GM21447 (cell line): ENCODE measurements at regions not wholly inside any gene's neighbourhood (a gene's known extent, or its start where the extent isn't known, plus 50 kb on each side); places are given as distances from the start of the nearest gene placed in this dataset.

Experiments
- ATAC-seq: cut with Tn5 transposase; IDR thresholded peaks from one replicate; pipeline ENCODE4 v1.9.1; 2021; ENCODE audit not compliant: unreplicated experiment

GRCh38 chr20:24077145-24077544, 88.6 kb upstream of the GGTLC1 start:
- ATAC-seq, result no peak

- no peak for ATAC-seq
Observed at GRCh38 chr20:24070679-24071078, 82.1 kb upstream of the GGTLC1 start.

GRCh38 chr20:24066076-24066700, 77.6 kb upstream of the GGTLC1 start:
- ATAC-seq, result no peak

- ATAC-seq, result no peak
Observed at GRCh38 chr20:24064915-24065314, 76.3 kb upstream of the GGTLC1 start.

GRCh38 chr20:24064092-24064491, 75.5 kb upstream of the GGTLC1 start:
- no peak for ATAC-seq

GRCh38 chr20:24063100-24063499, 74.5 kb upstream of the GGTLC1 start:
- ATAC-seq, result no peak

- ATAC-seq, result no peak
Observed at GRCh38 chr20:24060851-24061590, 72.4 kb upstream of the GGTLC1 start.

- ATAC-seq, result no peak
Observed at GRCh38 chr20:24059174-24059573, 70.6 kb upstream of the GGTLC1 start.

- ATAC-seq, result no peak
Observed at GRCh38 chr20:24056491-24056890, 67.9 kb upstream of the GGTLC1 start.

- no peak for ATAC-seq
Observed at GRCh38 chr20:24052599-24053275, 64.2 kb upstream of the GGTLC1 start.

- ATAC-seq, result no peak
Observed at GRCh38 chr20:24051160-24051559, 62.6 kb upstream of the GGTLC1 start.

GRCh38 chr20:24050119-24050518, 61.5 kb upstream of the GGTLC1 start:
- ATAC-seq, result no peak

GRCh38 chr20:24049081-24049480, 60.5 kb upstream of the GGTLC1 start:
- no peak for ATAC-seq

- ATAC-seq, result no peak
Observed at GRCh38 chr20:24048024-24048611, 59.5 kb upstream of the GGTLC1 start.

- no peak for ATAC-seq
Observed at GRCh38 chr20:24046888-24047287, 58.3 kb upstream of the GGTLC1 start.

- ATAC-seq, result no peak
Observed at GRCh38 chr20:24045621-24046318, 57.2 kb upstream of the GGTLC1 start.

- ATAC-seq, result no peak
Observed at GRCh38 chr20:24043294-24043693, 54.7 kb upstream of the GGTLC1 start.

- no peak for ATAC-seq
Observed at GRCh38 chr20:24042646-24043045, 54.1 kb upstream of the GGTLC1 start.

- ATAC-seq, result no peak
Observed at GRCh38 chr20:24040896-24041459, 52.4 kb upstream of the GGTLC1 start.

- no peak for ATAC-seq
Observed at GRCh38 chr20:24039196-24039595, 50.6 kb upstream of the GGTLC1 start.
